PC-3 (cell line): ENCODE measurements at regions not wholly inside any gene's neighbourhood (a gene's known extent, or its start where the extent isn't known, plus 50 kb on each side); places are given as distances from the start of the nearest gene placed in this dataset.

Experiments used
- ATAC-seq: fragments of 200-7000 bp; cut with Tn5 transposase; 2 replicates; pipeline ENCODE4 v1.9.1; 2020; ENCODE audit warnings: mild to moderate bottlenecking, moderate library complexity
- BruUV-seq: library from RNA; stranded (reverse); fragments of 400-500 nt; replicated peaks from 2 replicates; lab custom pipeline; 2021; lab: Mats Ljungman, UMichigan
- CTCF ChIA-PET: fragments of 300-600 bp; sonication (Branson Sonifier 250); formaldehyde crosslinking; loops from one replicate; lab custom pipeline; 2022; ENCODE audit warnings: antibody characterized with exemption; lab: Charles Lee
- POLR2A ChIA-PET: fragments of 300-600 bp; sonication (Branson Sonifier 250); formaldehyde crosslinking; loops from one replicate; lab custom pipeline; 2022; ENCODE audit warnings: antibody characterized with exemption; ENCODE audit not compliant: unreplicated experiment; lab: Charles Lee
- DNase-seq: peaks from one replicate; pipeline ENCODE4 v3.0.0-alpha.2; 2015
- H2AFZ ChIP-seq: fragments of 300-600 bp; sonication (generic); 2 replicates; pipeline ENCODE4 v1.6.0; 2016; ENCODE audit warnings: antibody characterized with exemption, low read length
- H3F3A ChIP-seq: fragments of 300-600 bp; sonication (generic); one replicate; pipeline ENCODE4 v1.6.0; 2017; ENCODE audit warnings: antibody characterized with exemption, low read length, control low read depth, mild to moderate bottlenecking; ENCODE audit not compliant: unreplicated experiment
- H3K27ac ChIP-seq: fragments of 300-600 bp; sonication (generic); 2 replicates; pipeline ENCODE4 v1.5.1; 2016; ENCODE audit warnings: mild to moderate bottlenecking, low read length
- H3K27me3 ChIP-seq: fragments of 300-600 bp; sonication (generic); 2 replicates; pipeline ENCODE4 v1.6.1; 2016; ENCODE audit warnings: low read length, mixed read lengths
- H3K36me3 ChIP-seq: fragments of 300-600 bp; sonication (generic); 2 replicates; pipeline ENCODE4 v1.6.1; 2016; ENCODE audit warnings: low read depth, mixed run types, low read length, mixed read lengths
- H3K4me1 ChIP-seq: fragments of 300-600 bp; sonication (generic); 2 replicates; pipeline ENCODE4 v1.5.1; 2016; ENCODE audit warnings: low read length; ENCODE audit not compliant: insufficient read depth
- H3K4me2 ChIP-seq: fragments of 300-600 bp; sonication (generic); 2 replicates; pipeline ENCODE4 v1.6.0; 2016; ENCODE audit warnings: low read length
- H3K4me3 ChIP-seq: fragments of 300-600 bp; sonication (generic); 2 replicates; pipeline ENCODE4 v1.5.1; 2016; ENCODE audit warnings: mild to moderate bottlenecking, low read length, mixed read lengths
- H3K79me2 ChIP-seq: fragments of 300-600 bp; sonication (generic); 2 replicates; pipeline ENCODE4 v1.6.1; 2017; ENCODE audit warnings: low read length, mixed read lengths
- H3K9ac ChIP-seq: fragments of 300-600 bp; sonication (generic); 2 replicates; pipeline ENCODE4 v1.6.0; 2016; ENCODE audit warnings: mild to moderate bottlenecking, low read length
- H3K9me2 ChIP-seq: fragments of 300-600 bp; sonication (generic); replicated peaks from 2 replicates; pipeline ENCODE4 v1.6.1; 2016; ENCODE audit warnings: mixed run types, low read length, mixed read lengths
- H3K9me3 ChIP-seq: fragments of 300-600 bp; sonication (generic); 2 replicates; pipeline ENCODE4 v1.6.1; 2016; ENCODE audit warnings: low read length, mixed read lengths
- H4K20me1 ChIP-seq: fragments of 300-600 bp; sonication (generic); 2 replicates; pipeline ENCODE4 v1.6.1; 2016; ENCODE audit warnings: low read length, mixed read lengths
- CTCF ChIP-seq: fragments of 300-600 bp; sonication (generic); conservative IDR thresholded peaks from 2 replicates; pipeline ENCODE4 v1.5.1; 2017; ENCODE audit warnings: antibody characterized with exemption, low read depth, mild to moderate bottlenecking, low read length
- EZH2 ChIP-seq: fragments of 300-600 bp; sonication (generic); IDR thresholded peaks from one replicate; pipeline ENCODE4 v1.6.1; 2017; ENCODE audit warnings: antibody characterized with exemption, mild to moderate bottlenecking, low read length; ENCODE audit not compliant: unreplicated experiment
- EZH2phosphoT487 ChIP-seq: fragments of 300-600 bp; sonication (generic); IDR thresholded peaks from 2 replicates; pipeline ENCODE4 v1.6.1; 2018; ENCODE audit warnings: mild to moderate bottlenecking, antibody characterized with exemption, low read length, borderline replicate concordance
- intact Hi-C: fragments of 100-400 bp; cut with micrococcal nuclease; formaldehyde crosslinking; loops from 2 replicates; pipeline ENCODE4 v1.9.0; 2023

- intact Hi-C loops = no loop called here
- BruUV-seq = no TSS peak
- ATAC-seq = no peak
These were observed 581.7 kb upstream of the B3GAT1 start for GRCh38 chr11:134993691-134994243.

GRCh38 chr11:134992981-134993380 is 580.9 kb upstream of the B3GAT1 start:
- Histone ChIP-seq H3F3A (no peaks in the 10 kb centered on the region), H3K9ac (no peak overlapping the region), H3K27ac (no peak overlapping the region), H3K27me3 (no peaks in the 10 kb centered on the region), H3K9me3 (0 out of 2 replicates have a peak, but pooled peaks cover 9% of the 10 kb centered on the region), H2AFZ (no peak overlapping the region), H3K79me2 (no peaks in the 10 kb centered on the region), H3K4me1 (no peaks in the 10 kb centered on the region), H3K9me2 (no peaks in the 10 kb centered on the region), H4K20me1 (no peaks in the 10 kb centered on the region), H3K4me3 (no peak overlapping the region), H3K36me3 (no peaks in the 10 kb centered on the region), H3K4me2 (no peak overlapping the region)
- TF ChIP-seq EZH2 (no peak), CTCF (no peak), EZH2phosphoT487 (no peak)
- no TSS peak for BruUV-seq
- ChIA-PET CTCF (no interaction called here), POLR2A (no interaction called here)
- DNase-seq (no peak), ATAC-seq (no peak)
- intact Hi-C loops = no loop called here

More at GRCh38 chr11:134993691-134994243, 581.7 kb upstream of the B3GAT1 start:
- no peaks in the 10 kb centered on the region for H3K4me1 ChIP-seq
- no peaks in the 10 kb centered on the region for H3K27me3 ChIP-seq
- no peaks in the 10 kb centered on the region for H3F3A ChIP-seq
- H3K79me2 ChIP-seq = no peaks in the 10 kb centered on the region
- no peak for TF ChIP-seq EZH2phosphoT487
- TF ChIP-seq CTCF = no peak
- no peak for TF ChIP-seq EZH2
- no peak overlapping the region for H3K4me3 ChIP-seq
- no peak for DNase-seq
- H4K20me1 ChIP-seq = no peaks in the 10 kb centered on the region
- no peak overlapping the region for H2AFZ ChIP-seq
- ChIA-PET POLR2A (no interaction called here), CTCF (no interaction called here)
- H3K4me2 ChIP-seq = no peak overlapping the region
- no peak overlapping the region for H3K27ac ChIP-seq
- H3K36me3 ChIP-seq = no peaks in the 10 kb centered on the region
- no peaks in the 10 kb centered on the region for H3K9me2 ChIP-seq
- H3K9me3 ChIP-seq = 0 out of 2 replicates have a peak, but pooled peaks cover 9% of the 10 kb centered on the region
- H3K9ac ChIP-seq = no peak overlapping the region

DNA sequence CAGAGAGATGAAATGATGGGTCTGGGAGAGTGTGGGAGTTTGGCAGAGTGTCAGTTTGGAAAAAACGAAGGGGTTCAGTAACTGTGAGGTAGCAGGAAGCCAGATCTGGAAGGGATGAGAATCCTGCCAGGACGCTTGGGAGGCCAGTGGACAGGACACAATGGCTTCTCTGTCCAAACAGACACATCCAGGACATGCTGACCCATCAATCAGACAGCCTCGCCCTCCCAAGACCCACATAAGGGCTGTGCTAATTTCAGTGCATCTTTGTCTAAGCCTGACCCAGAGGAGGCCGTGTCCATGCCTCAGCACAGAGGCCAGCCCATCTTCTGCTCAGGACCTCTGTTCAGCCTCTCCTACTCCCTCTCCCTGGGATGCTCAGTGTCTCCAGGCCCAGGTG is 576.5 kb upstream of the B3GAT1 start:
- POLR2A ChIA-PET = no interaction called here
- no peak for ATAC-seq
- H3K79me2 ChIP-seq = no peaks in the 10 kb centered on the region
- DNase-seq = no peak
- no peak overlapping the region for H3K27ac ChIP-seq
- no peaks in the 10 kb centered on the region for H4K20me1 ChIP-seq
- no peak overlapping the region for H3K9ac ChIP-seq
- 0 out of 2 replicates have a peak, but pooled peaks cover 11% of the 10 kb centered on the region for H3K9me3 ChIP-seq
- no peaks in the 10 kb centered on the region for H3K36me3 ChIP-seq
- no peaks in the 10 kb centered on the region for H3F3A ChIP-seq
- no peak overlapping the region for H2AFZ ChIP-seq
- H3K4me1 ChIP-seq = no peaks in the 10 kb centered on the region
- no peak overlapping the region for H3K4me2 ChIP-seq
- no peak for TF ChIP-seq CTCF
- no peak for TF ChIP-seq EZH2phosphoT487
- no peak for TF ChIP-seq EZH2
- no TSS peak for BruUV-seq
- intact Hi-C loops = no loop called here
- H3K27me3 ChIP-seq = no peaks in the 10 kb centered on the region
- no peaks in the 10 kb centered on the region for H3K9me2 ChIP-seq
- H3K4me3 ChIP-seq = no peak overlapping the region
- CTCF ChIA-PET = no interaction called here
